ENCODE measurements at regions not wholly inside any gene's neighbourhood (a gene's known extent, or its start where the extent isn't known, plus 50 kb on each side); places are given as distances from the start of the nearest gene placed in this dataset.

- TF ChIP-seq CTCF (IDR thresholded peaks at IDR 0.05) (no peak), POLR2A (IDR thresholded peaks at IDR 0.05) (no peak), POLR2AphosphoS5 (IDR thresholded peaks at IDR 0.05) (no peak)
These were observed 182.0 kb upstream of the RGMA start for GRCh38 chr15:93270937-93271467.
